ENCODE measurements at regions not wholly inside any gene's neighbourhood (a gene's known extent, or its start where the extent isn't known, plus 50 kb on each side); places are given as distances from the start of the nearest gene placed in this dataset.

DNA sequence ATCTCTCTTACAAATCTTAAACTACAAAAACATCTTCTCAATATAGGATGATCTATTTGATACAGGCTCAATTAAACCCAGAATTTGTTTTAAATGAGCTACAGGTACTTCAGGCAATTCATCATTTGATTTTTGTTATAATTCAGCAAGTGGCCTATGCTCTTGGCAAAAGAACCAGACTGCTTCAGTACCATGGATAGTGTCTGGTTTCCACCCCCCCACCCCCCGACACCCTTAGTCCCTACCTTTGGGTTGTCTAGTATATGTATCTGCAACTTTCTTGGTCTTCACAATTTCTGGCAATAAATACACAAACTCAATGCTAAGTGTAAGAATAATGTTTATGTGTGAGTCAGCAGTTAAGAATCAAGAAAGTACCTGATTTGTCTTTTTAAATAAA lies 97.3 kb upstream of the API5 start:
- Histone ChIP-seq H3K27ac (no peak overlapping the region), H3K9me3 (no peaks in the 10 kb centered on the region), H3K36me3 (no peaks in the 10 kb centered on the region), H3K4me1 (no peaks in the 10 kb centered on the region), H3K27me3 (no peaks in the 10 kb centered on the region), H3K4me3 (no peak overlapping the region)
- in situ Hi-C loops (cut with MboI; ENCODE audit: low pct_ligation_motif_present in 1 of 4, low pct_unique_long_range_greater_than_20kb in 1 of 4, low sequenced_read_pairs in 3 of 4) = no loop called here
- intact Hi-C loops (cut with DNase I; ENCODE audit: low total_unique reads) = no loop called here
- 0 to 45% methylated on average over 1 of the region's 1 CpG for WGBS, 2 donors (ENCODE audit: low coverage in 1 of 2)
- no peak for TF ChIP-seq POLR2A (IDR thresholded peaks at IDR 0.05)
- TF ChIP-seq POLR2AphosphoS5 (IDR thresholded peaks at IDR 0.05) = no peak
- TF ChIP-seq, protein P1, sequence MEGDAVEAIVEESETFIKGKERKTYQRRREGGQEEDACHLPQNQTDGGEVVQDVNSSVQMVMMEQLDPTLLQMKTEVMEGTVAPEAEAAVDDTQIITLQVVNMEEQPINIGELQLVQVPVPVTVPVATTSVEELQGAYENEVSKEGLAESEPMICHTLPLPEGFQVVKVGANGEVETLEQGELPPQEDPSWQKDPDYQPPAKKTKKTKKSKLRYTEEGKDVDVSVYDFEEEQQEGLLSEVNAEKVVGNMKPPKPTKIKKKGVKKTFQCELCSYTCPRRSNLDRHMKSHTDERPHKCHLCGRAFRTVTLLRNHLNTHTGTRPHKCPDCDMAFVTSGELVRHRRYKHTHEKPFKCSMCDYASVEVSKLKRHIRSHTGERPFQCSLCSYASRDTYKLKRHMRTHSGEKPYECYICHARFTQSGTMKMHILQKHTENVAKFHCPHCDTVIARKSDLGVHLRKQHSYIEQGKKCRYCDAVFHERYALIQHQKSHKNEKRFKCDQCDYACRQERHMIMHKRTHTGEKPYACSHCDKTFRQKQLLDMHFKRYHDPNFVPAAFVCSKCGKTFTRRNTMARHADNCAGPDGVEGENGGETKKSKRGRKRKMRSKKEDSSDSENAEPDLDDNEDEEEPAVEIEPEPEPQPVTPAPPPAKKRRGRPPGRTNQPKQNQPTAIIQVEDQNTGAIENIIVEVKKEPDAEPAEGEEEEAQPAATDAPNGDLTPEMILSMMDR (IDR thresholded peaks at IDR 0.05) = no peak
- no peak for TF ChIP-seq EP300 (IDR thresholded peaks at IDR 0.05; ENCODE audit: low read depth)
- no peak for DNase-seq

DNA sequence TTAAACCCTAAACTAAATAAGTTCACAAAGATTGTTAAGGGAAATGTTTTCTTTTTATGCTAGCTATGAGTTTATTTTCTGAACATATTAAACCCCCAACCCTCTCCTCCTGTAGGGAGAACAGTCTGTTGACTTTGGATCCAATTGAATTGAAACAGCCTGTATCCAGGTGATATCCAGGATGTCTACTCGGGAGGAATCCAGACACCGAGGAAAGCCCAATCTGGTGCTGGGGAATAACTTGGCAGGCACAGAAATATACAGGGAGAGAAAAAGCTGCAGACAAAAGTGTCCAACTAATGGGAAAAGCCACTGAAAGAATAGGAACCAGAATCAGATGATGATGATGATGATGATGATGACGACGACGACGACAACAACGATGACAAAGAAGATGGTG lies 93.9 kb upstream of the API5 start:
- WGBS, 2 donors (ENCODE audit: low coverage in 1 of 2) = 90 to 97% methylated on average over 5 to 7 of the region's 7 CpGs
- Histone ChIP-seq H3K27me3 (no peaks in the 10 kb centered on the region), H3K27ac (no peak overlapping the region), H3K36me3 (no peaks in the 10 kb centered on the region), H3K4me3 (no peak overlapping the region), H3K4me1 (no peaks in the 10 kb centered on the region), H3K9me3 (no peaks in the 10 kb centered on the region)
- TF ChIP-seq EP300 (IDR thresholded peaks at IDR 0.05; ENCODE audit: low read depth) (no peak), POLR2A (IDR thresholded peaks at IDR 0.05) (no peak), POLR2AphosphoS5 (IDR thresholded peaks at IDR 0.05) (no peak)
- TF ChIP-seq, protein P1 (IDR thresholded peaks at IDR 0.05) = no peak
- intact Hi-C loops (cut with DNase I; ENCODE audit: low total_unique reads) (no loop called here), in situ Hi-C loops (cut with MboI; ENCODE audit: low pct_ligation_motif_present in 1 of 4, low pct_unique_long_range_greater_than_20kb in 1 of 4, low sequenced_read_pairs in 3 of 4) (no loop called here)
- no peak for DNase-seq

DNA sequence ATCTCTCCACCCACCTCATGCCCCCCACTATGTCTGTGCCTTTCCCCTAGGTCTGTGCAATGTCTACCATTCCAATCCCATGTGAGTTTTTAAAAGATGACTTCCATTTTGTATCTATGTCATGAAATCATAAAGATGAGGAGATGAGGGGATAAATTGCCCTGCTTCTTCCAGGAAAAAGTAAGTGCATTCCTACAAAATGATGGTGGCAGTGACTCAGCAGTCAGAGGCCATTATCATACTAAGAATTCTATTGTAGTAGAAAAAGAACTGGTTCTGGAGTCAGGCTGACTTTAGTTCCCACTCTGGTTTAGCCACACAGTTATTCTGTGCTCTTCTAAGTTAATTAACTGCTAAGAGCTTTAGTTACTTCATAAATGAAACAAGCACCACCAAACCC lies 89.6 kb upstream of the API5 start:
- no peak overlapping the region for H3K4me3 ChIP-seq
- no peak for TF ChIP-seq EP300 (IDR thresholded peaks at IDR 0.05; ENCODE audit: low read depth)
- TF ChIP-seq, protein P1 (IDR thresholded peaks at IDR 0.05) = no peak
- TF ChIP-seq POLR2AphosphoS5 (IDR thresholded peaks at IDR 0.05) = no peak
- no peak for TF ChIP-seq POLR2A (IDR thresholded peaks at IDR 0.05)
- no peaks in the 10 kb centered on the region for H3K4me1 ChIP-seq
- H3K27me3 ChIP-seq = no peaks in the 10 kb centered on the region
- no peak overlapping the region for H3K27ac ChIP-seq
- H3K36me3 ChIP-seq = no peaks in the 10 kb centered on the region
- H3K9me3 ChIP-seq = no peaks in the 10 kb centered on the region
- intact Hi-C loops (cut with DNase I; ENCODE audit: low total_unique reads) (no loop called here), in situ Hi-C loops (cut with MboI; ENCODE audit: low pct_ligation_motif_present in 1 of 4, low pct_unique_long_range_greater_than_20kb in 1 of 4, low sequenced_read_pairs in 3 of 4) (no loop called here)
- DNase-seq = no peak

DNA sequence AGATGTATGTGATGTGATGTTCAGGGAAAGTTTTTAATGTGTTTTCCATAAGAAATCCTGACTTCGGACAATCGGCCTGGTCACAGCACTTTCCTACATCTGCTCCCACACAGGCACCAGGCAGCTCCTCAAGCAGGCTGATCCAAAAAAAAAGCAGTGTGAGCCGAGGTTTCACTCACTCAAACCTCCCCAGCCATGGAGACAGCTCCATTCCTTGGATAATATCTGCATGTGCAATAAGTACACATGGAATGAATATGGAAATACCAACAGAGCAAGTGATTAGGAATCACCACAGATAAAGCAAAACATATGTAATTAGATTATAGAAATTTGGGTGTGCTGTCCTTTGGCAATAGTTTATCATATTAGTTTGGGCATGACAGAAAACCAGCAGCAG lies 88.8 kb upstream of the API5 start:
- H3K9me3 ChIP-seq = no peaks in the 10 kb centered on the region
- intact Hi-C loops (cut with DNase I; ENCODE audit: low total_unique reads) = no loop called here
- no peaks in the 10 kb centered on the region for H3K36me3 ChIP-seq
- no peak for TF ChIP-seq POLR2A (IDR thresholded peaks at IDR 0.05)
- TF ChIP-seq EP300 (IDR thresholded peaks at IDR 0.05; ENCODE audit: low read depth) = no peak
- TF ChIP-seq POLR2AphosphoS5 (IDR thresholded peaks at IDR 0.05) = no peak
- TF ChIP-seq, protein P1 (IDR thresholded peaks at IDR 0.05) = no peak
- DNase-seq = no peak
- no peaks in the 10 kb centered on the region for H3K27me3 ChIP-seq
- WGBS, 2 donors (ENCODE audit: low coverage in 1 of 2) = 65 to 75% methylated on average over 3 of the region's 3 CpGs
- H3K4me1 ChIP-seq = no peaks in the 10 kb centered on the region
- no peak overlapping the region for H3K27ac ChIP-seq
- in situ Hi-C loops (cut with MboI; ENCODE audit: low pct_ligation_motif_present in 1 of 4, low pct_unique_long_range_greater_than_20kb in 1 of 4, low sequenced_read_pairs in 3 of 4) = no loop called here
- H3K4me3 ChIP-seq = no peak overlapping the region

Data from transverse colon (tissue), 4 donors.